HepG2 (cell line): ENCODE measurements at regions not wholly inside any gene's neighbourhood (a gene's known extent, or its start where the extent isn't known, plus 50 kb on each side); places are given as distances from the start of the nearest gene placed in this dataset.
A peak's percentile ranks its signal among the peaks of the same experiment; 100 is the strongest.

Experiments used
- ATAC-seq: fragments of 200-7000 bp; cut with Tn5 transposase; 3 replicates; pipeline ENCODE4 v1.9.1; 2020; ENCODE audit warnings: mild to moderate bottlenecking, moderate library complexity
- BruUV-seq: library from RNA; stranded (reverse); fragments of 400-500 nt; replicated peaks from 2 replicates; lab custom pipeline; 2021; lab: Mats Ljungman, UMichigan
- CTCF ChIA-PET: fragments of 300-600 bp; formaldehyde crosslinking; extraction: SDS; loops from one replicate; lab custom pipeline; 2021; ENCODE audit warnings: low total read pairs, inconsistent platforms, low intra/inter-chr PET ratio; lab: Yijun Ruan, JAX
- POLR2A ChIA-PET: fragments of 350-600 bp; sonication (Branson Sonifier 250); formaldehyde crosslinking; loops from one replicate; lab custom pipeline; 2020; ENCODE audit warnings: antibody characterized with exemption, inconsistent platforms; lab: Yijun Ruan, JAX
- DNase-seq: peaks from one replicate; pipeline ENCODE4 v3.0.0-alpha.2; 2015; ENCODE audit warnings: low spot score
- FAIRE-seq: peaks from 3 replicates; lab custom pipeline; 2011; peaks lifted over from hg19 to GRCh38; lab: Jason Lieb, UNC
- H2AFZ ChIP-seq: one replicate; pipeline ENCODE4 v1.6.1; 2011; ENCODE audit warnings: low read length, inconsistent platforms
- H3K27ac ChIP-seq: fragments of 300-600 bp; 3 replicates; pipeline ENCODE4 v1.8.0; 2011; ENCODE audit warnings: mixed run types, mild to moderate bottlenecking, mixed read lengths, low read length, inconsistent platforms; ENCODE audit not compliant: insufficient read depth; ENCODE audit errors: extremely low read length
- H3K27me3 ChIP-seq, 2 experiments: fragments of 200-600 bp in 1 of 2; 2 replicates in 1 of 2; 3 replicates in 1 of 2; pipeline versions ENCODE4 v1.6.0 to v1.8.0; 2011; ENCODE audit warnings: low read length in 2 of 2, mild to moderate bottlenecking in 2 of 2, moderate library complexity in 2 of 2, inconsistent platforms in 1 of 2; ENCODE audit not compliant: insufficient read depth in 2 of 2, control insufficient read depth in 1 of 2
- H3K36me3 ChIP-seq, 2 experiments: fragments of 200-600 bp in 1 of 2; replicated peaks in 1 of 2; 2 replicates in 1 of 2; 3 replicates in 1 of 2; pipeline versions ENCODE4 v1.5.1 to v1.8.0; 2011; ENCODE audit warnings: low read length in 2 of 2, inconsistent platforms in 1 of 2; ENCODE audit not compliant: insufficient read depth in 2 of 2, control insufficient read depth in 1 of 2
- H3K4me1 ChIP-seq: 2 replicates; pipeline ENCODE4 v1.5.1; 2012; ENCODE audit warnings: low read length, inconsistent platforms; ENCODE audit not compliant: insufficient read depth
- H3K4me2 ChIP-seq: 2 replicates; pipeline ENCODE4 v1.6.0; 2011; ENCODE audit warnings: low read depth, low read length, inconsistent platforms
- H3K4me3 ChIP-seq, 3 experiments: fragments of 200-600 bp in 1 of 3; sonication (generic), shearing (Covaris generic) in 1 of 3; replicated peaks in 1 of 3; 2 replicates each; pipeline ENCODE4 v1.5.1; 2011 to 2016; ENCODE audit warnings: low read length in 3 of 3, inconsistent platforms in 2 of 3, low read depth in 2 of 3, mild to moderate bottlenecking in 2 of 3, control low read depth in 1 of 3, mixed read lengths in 1 of 3; ENCODE audit not compliant: insufficient read depth in 1 of 3
- H3K79me2 ChIP-seq: one replicate; pipeline ENCODE4 v1.6.1; 2011; ENCODE audit warnings: low read length, inconsistent platforms; ENCODE audit not compliant: insufficient read depth
- H3K9ac ChIP-seq: 2 replicates; pipeline ENCODE4 v1.6.0; 2011; ENCODE audit warnings: mild to moderate bottlenecking, low read depth, low read length, inconsistent platforms; ENCODE audit not compliant: insufficient read depth
- H3K9me3 ChIP-seq: 2 replicates; pipeline ENCODE4 v1.5.1; 2012; ENCODE audit warnings: mild to moderate bottlenecking, low read length
- H4K20me1 ChIP-seq: 2 replicates; pipeline ENCODE4 v1.6.0; 2011; ENCODE audit warnings: inconsistent platforms, mild to moderate bottlenecking, low read length, moderate library complexity; ENCODE audit not compliant: insufficient read depth
- MLXIP ChIP-seq: sonication (generic); formaldehyde crosslinking; IDR thresholded peaks from 2 replicates; pipeline ENCODE4 v1.9.0; 2021; ENCODE audit warnings: missing genetic modification reagents, borderline replicate concordance
- MTA1 ChIP-seq: sonication (generic); formaldehyde crosslinking; IDR thresholded peaks from 2 replicates; pipeline ENCODE4 v1.4.0; 2020; ENCODE audit warnings: missing genetic modification reagents, mild to moderate bottlenecking, borderline replicate concordance
- NFYB ChIP-seq: sonication (generic); formaldehyde crosslinking; IDR thresholded peaks from 2 replicates; pipeline ENCODE4 v1.4.0; 2020; ENCODE audit warnings: missing genetic modification reagents
- TCF12 ChIP-seq, 2 experiments: fragments of 450-650 bp in 1 of 2; sonication (generic) in 1 of 2; formaldehyde crosslinking in 1 of 2; IDR thresholded peaks; 2 replicates each; pipeline versions ENCODE4 v1.6.1 to v1.8.0; 2017 to 2022; ENCODE audit warnings: antibody characterized with exemption in 1 of 2, mild to moderate bottlenecking in 1 of 2, missing genetic modification reagents in 1 of 2, moderate library complexity in 1 of 2
- TEAD2 ChIP-seq: sonication (generic); formaldehyde crosslinking; IDR thresholded peaks from 2 replicates; pipeline ENCODE4 v1.9.0; 2021; ENCODE audit warnings: missing genetic modification reagents
- ZBTB3 ChIP-seq: sonication (generic); formaldehyde crosslinking; IDR thresholded peaks from 2 replicates; pipeline ENCODE4 v1.4.0; 2020; ENCODE audit warnings: low read depth, mild to moderate bottlenecking, moderate library complexity, missing genetic modification reagents, borderline replicate concordance
- ZNF788 ChIP-seq: sonication (generic); formaldehyde crosslinking; IDR thresholded peaks from 2 replicates; pipeline ENCODE4 v1.5.0; 2020; ENCODE audit warnings: mild to moderate bottlenecking, missing genetic modification reagents, borderline replicate concordance
- WGBS: methylation state at CpG from one replicate; pipeline ENCODE4 v1.1.6; 2017; ENCODE audit warnings: low lambda C conversion rate; 5-methylcytosine and 5-hydroxymethylcytosine counted together
- in situ Hi-C: cut with HindIII; loops from 2 replicates; pipeline ENCODE4 v1.10.0; 2017; ENCODE audit warnings: low pct_unique_long_range_greater_than_20kb; ENCODE audit not compliant: extremely low pct_ligation_motif_present
- intact Hi-C: fragments of 100-400 bp; cut with micrococcal nuclease; formaldehyde crosslinking; loops from one replicate; pipeline ENCODE4 v1.10.0; 2022; ENCODE audit not compliant: unreplicated experiment

DNA sequence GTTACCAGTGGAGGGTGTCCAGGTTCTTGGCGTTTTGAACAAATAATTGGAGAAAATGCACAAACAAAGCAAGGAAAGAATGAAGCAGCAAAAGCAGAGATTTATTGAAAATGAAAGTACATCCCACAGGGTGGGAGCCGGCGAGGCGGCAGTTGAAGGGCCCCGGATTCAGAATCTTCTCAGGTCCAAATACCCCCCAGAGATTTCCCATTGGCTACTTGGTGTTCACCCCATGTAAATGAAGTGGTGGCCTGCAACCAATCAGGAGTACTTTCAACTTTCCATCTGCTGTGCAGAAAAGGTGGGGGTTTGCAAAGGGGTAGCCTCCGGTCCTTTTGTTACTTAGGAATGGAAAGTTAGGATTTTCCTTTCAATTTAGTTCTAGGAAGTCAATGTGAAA, 1447.0 kb downstream of the C4orf33 start:
- peak overlapping the region in 2 of 3 experiments; percentile 15 to 30; a peak in 2 of 6 replicates for H3K4me3 ChIP-seq
- 5% methylated on average over 6 of the region's 6 CpGs for WGBS
- peak; percentile 64 for ATAC-seq
- FAIRE-seq, result no peak
- H3K9me3 ChIP-seq, result no peaks in the 10 kb centered on the region
- DNase-seq, result no peak
- intact Hi-C loops (no loop called here), in situ Hi-C loops (no loop called here)
- ChIA-PET POLR2A (no interaction called here), CTCF (no interaction called here)
- peak overlapping the region; percentile 42 for H3K4me2 ChIP-seq
- TF ChIP-seq TCF12 (IDR thresholded peaks at IDR 0.05) (no peak), TCF12 (CRISPR knock-in tag; IDR thresholded peaks at IDR 0.05) (no peak), MTA1 (CRISPR knock-in tag) (no peak), NFYB (CRISPR knock-in tag) (peak; percentile 44; the same call in 1 of the 2 replicates), ZNF788 (CRISPR knock-in tag) (no peak), MLXIP (CRISPR knock-in tag) (no peak), ZBTB3 (CRISPR knock-in tag) (no peak), TEAD2 (CRISPR knock-in tag) (no peak)
- no peaks in the 10 kb centered on the region for H3K79me2 ChIP-seq
- no peaks in the 10 kb centered on the region for H4K20me1 ChIP-seq
- H3K27me3 ChIP-seq, result no peaks in the 10 kb centered on the region
- no TSS peak for BruUV-seq
- H3K27ac ChIP-seq, result no peak overlapping the region
- no peak overlapping the region for H3K9ac ChIP-seq
- no peaks in the 10 kb centered on the region for H3K4me1 ChIP-seq
- peak overlapping the region; percentile 44 for H2AFZ ChIP-seq
- no peaks in the 10 kb centered on the region for H3K36me3 ChIP-seq
